Hepatocyte (in vitro differentiated cells): ENCODE measurements at regions not wholly inside any gene's neighbourhood (a gene's known extent, or its start where the extent isn't known, plus 50 kb on each side); places are given as distances from the start of the nearest gene placed in this dataset. TPM values are rescaled to one million over a fixed set of nuclear protein-coding genes. Genes with fewer than 3 reads are reported as not detected.

Source experiments
- small RNA-seq: library from RNA; depleted of rRNA; stranded (forward); fragments of <200 nt; gene quantifications from one replicate; pipeline ENCODE3, GENCODE V24; 2014

Small RNA genes lying in the stretch of these regions (small RNA-seq; reads per million reads assigned to genes)
- not detected for gene RF00019
